Endothelial cell of umbilical vein (primary cell): ENCODE measurements at regions not wholly inside any gene's neighbourhood (a gene's known extent, or its start where the extent isn't known, plus 50 kb on each side); places are given as distances from the start of the nearest gene placed in this dataset.

Experiments used
- BruUV-seq: library from RNA; stranded (reverse); fragments of 400-500 nt; replicated peaks from 2 replicates; lab custom pipeline; 2021; lab: Mats Ljungman, UMichigan
- CTCF ChIA-PET: fragments of 300-600, 350-600 bp; sonication (Branson Sonifier 250); formaldehyde crosslinking; loops from one replicate; lab custom pipeline; 2021; ENCODE audit warnings: antibody characterized with exemption, inconsistent platforms; lab: Charles Lee
- POLR2A ChIA-PET: fragments of 300-600, 350-600 bp; sonication (Branson Sonifier 250); formaldehyde crosslinking; loops from one replicate; lab custom pipeline; 2021; ENCODE audit warnings: antibody characterized with exemption, inconsistent platforms; lab: Charles Lee
- DNase-seq: peaks from one replicate; pipeline ENCODE4 v3.0.0-alpha.2; 2011; ENCODE audit warnings: low read depth, low spot score
- FAIRE-seq: peaks from 2 replicates; lab custom pipeline; 2011; peaks lifted over from hg19 to GRCh38; lab: Jason Lieb, UNC
- H2AFZ ChIP-seq: 2 replicates; pipeline ENCODE4 v1.6.0; 2012; ENCODE audit warnings: low read depth, low read length, control low read depth, inconsistent platforms
- H3K27ac ChIP-seq: 2 replicates; pipeline ENCODE4 v1.5.1; 2011; ENCODE audit warnings: low read depth, mild to moderate bottlenecking, control low read depth, low read length, moderate library complexity; ENCODE audit not compliant: insufficient read depth
- H3K27me3 ChIP-seq, 2 experiments: 2 replicates each; pipeline versions ENCODE4 v1.6.0 to v1.6.1; 2011; ENCODE audit warnings: low read length in 2 of 2, mixed read lengths in 1 of 2; ENCODE audit not compliant: control insufficient read depth in 2 of 2, insufficient read depth in 2 of 2
- H3K36me3 ChIP-seq, 2 experiments: 2 replicates in 1 of 2; 3 replicates in 1 of 2; pipeline ENCODE4 v1.5.1; 2011; ENCODE audit warnings: low read length in 2 of 2, mild to moderate bottlenecking in 1 of 2, moderate library complexity in 1 of 2; ENCODE audit not compliant: control insufficient read depth in 2 of 2, insufficient read depth in 2 of 2; ENCODE audit errors: extremely low read depth in 1 of 2
- H3K4me1 ChIP-seq: 3 replicates; pipeline ENCODE4 v1.5.1; 2011; ENCODE audit warnings: mild to moderate bottlenecking, low read length; ENCODE audit not compliant: control insufficient read depth, insufficient read depth; ENCODE audit errors: extremely low read depth
- H3K4me2 ChIP-seq: 2 replicates; pipeline ENCODE4 v1.6.1; 2011; ENCODE audit warnings: low read length, control low read depth, mixed read lengths; ENCODE audit not compliant: insufficient read depth
- H3K4me3 ChIP-seq, 3 experiments: fragments of 200-600 bp in 1 of 3; sonication (generic), shearing (Covaris generic) in 1 of 3; replicated peaks in 1 of 3; 2 replicates each; pipeline ENCODE4 v1.5.1; 2011 to 2016; ENCODE audit warnings: control low read depth in 3 of 3, low read length in 3 of 3, mild to moderate bottlenecking in 2 of 3, inconsistent platforms in 1 of 3, low read depth in 1 of 3, moderate library complexity in 1 of 3; ENCODE audit not compliant: insufficient read depth in 1 of 3
- H3K79me2 ChIP-seq: 2 replicates; pipeline ENCODE4 v1.6.0; 2012; ENCODE audit warnings: low read length, inconsistent platforms; ENCODE audit not compliant: control insufficient read depth, insufficient read depth
- H3K9ac ChIP-seq: replicated peaks from 2 replicates; pipeline ENCODE3; 2011; ENCODE audit warnings: low read length, control low read depth; ENCODE audit not compliant: insufficient read depth; ENCODE audit errors: extremely low read depth
- H3K9me1 ChIP-seq: replicated peaks from 3 replicates; pipeline ENCODE4 v1.6.0; 2011; ENCODE audit warnings: mild to moderate bottlenecking, low read length; ENCODE audit not compliant: control insufficient read depth, insufficient read depth; ENCODE audit errors: extremely low read depth
- H3K9me3 ChIP-seq: replicated peaks from 2 replicates; pipeline ENCODE4 v1.5.1; 2012; ENCODE audit warnings: low read length, inconsistent platforms; ENCODE audit not compliant: control insufficient read depth, insufficient read depth
- H4K20me1 ChIP-seq: replicated peaks from 2 replicates; pipeline ENCODE3; 2011; ENCODE audit warnings: mild to moderate bottlenecking, low read length; ENCODE audit not compliant: control insufficient read depth, insufficient read depth; ENCODE audit errors: extremely low read depth
- CTCF ChIP-seq, 2 donors: IDR thresholded peaks; 1 replicate in 1 of 2; 2 replicates in 1 of 2; pipeline ENCODE4 v1.5.1; 2011; ENCODE audit warnings: low read length in 2 of 2, mild to moderate bottlenecking in 2 of 2, moderate library complexity in 2 of 2, control low read depth in 1 of 2, inconsistent platforms in 1 of 2, low read depth in 1 of 2; ENCODE audit not compliant: insufficient read depth in 1 of 2; ENCODE audit errors: extremely low read depth in 1 of 2
- EZH2 ChIP-seq: IDR thresholded peaks from 2 replicates; pipeline ENCODE4 v1.6.1; 2012; ENCODE audit warnings: borderline replicate concordance, low read depth, mild to moderate bottlenecking, moderate library complexity, low read length, inconsistent platforms; ENCODE audit not compliant: severe bottlenecking
- FOS ChIP-seq: IDR thresholded peaks from 2 replicates; pipeline ENCODE4 v1.6.1; 2011; ENCODE audit warnings: mild to moderate bottlenecking, low read length, moderate library complexity, borderline replicate concordance; ENCODE audit not compliant: insufficient read depth
- GATA2 ChIP-seq: IDR thresholded peaks from 2 replicates; pipeline ENCODE4 v1.7.0; 2011; ENCODE audit warnings: low read depth, mild to moderate bottlenecking, moderate library complexity, mixed read lengths, low read length; ENCODE audit not compliant: insufficient read length, insufficient read depth
- JUN ChIP-seq: IDR thresholded peaks from 2 replicates; pipeline ENCODE4 v1.6.1; 2011; ENCODE audit warnings: borderline replicate concordance, low read depth; ENCODE audit not compliant: insufficient read length, insufficient read depth
- MAX ChIP-seq: IDR thresholded peaks from 2 replicates; pipeline ENCODE4 v1.6.1; 2011; ENCODE audit not compliant: insufficient read depth, insufficient read length
- MYC ChIP-seq: IDR thresholded peaks from one replicate; pipeline ENCODE4 v1.6.1; 2011; ENCODE audit warnings: mild to moderate bottlenecking, low read depth, low read length
- POLR2A ChIP-seq: IDR thresholded peaks from 2 replicates; pipeline ENCODE4 v1.6.1; 2012; ENCODE audit warnings: low read depth, mild to moderate bottlenecking, control low read depth, low read length
- POLR2AphosphoS5 ChIP-seq: IDR thresholded peaks from 2 replicates; pipeline ENCODE4 v1.6.1; 2012; ENCODE audit warnings: low read depth, mild to moderate bottlenecking, control low read depth, low read length, moderate library complexity; ENCODE audit not compliant: insufficient read depth
- dilution Hi-C: fragments of 300-500 bp; cut with MboI; formaldehyde crosslinking; loops from one replicate; pipeline ENCODE4 v1.15.0; 2019; ENCODE audit warnings: low sequenced_read_pairs; ENCODE audit not compliant: extremely low pct_ligation_motif_present
- intact Hi-C: fragments of 100-400 bp; cut with micrococcal nuclease; formaldehyde crosslinking; loops from one replicate; pipeline ENCODE4 v1.10.0; 2022

- intact Hi-C loops (no loop called here), dilution Hi-C loops (no loop called here)
- no peak for TF ChIP-seq JUN
- TF ChIP-seq EZH2 = no peak
- TF ChIP-seq POLR2A = no peak
- TF ChIP-seq GATA2 = no peak
- no peak for TF ChIP-seq MYC
- no peak for TF ChIP-seq FOS
- no peak for TF ChIP-seq MAX
- TF ChIP-seq POLR2AphosphoS5 = no peak
- no peak for TF ChIP-seq CTCF (IDR thresholded peaks at IDR 0.05; ENCODE audit: extremely low read depth in 1 of 2, insufficient read depth in 1 of 2, low read depth in 1 of 2, low read length in 2 of 2)
- H3K36me3 ChIP-seq = no peaks in the 10 kb centered on the region
- no peak for FAIRE-seq
- no peak overlapping the region for H2AFZ ChIP-seq
- no peaks in the 10 kb centered on the region for H3K4me1 ChIP-seq
- H3K9me3 ChIP-seq = no peaks in the 10 kb centered on the region
- no peaks in the 10 kb centered on the region for H3K9me1 ChIP-seq
- ChIA-PET POLR2A (no interaction called here), CTCF (interaction anchor here (1.5 kb wide), 1 partner anchor 23 kb away, joined by 3 read pairs; no protein-coding TSS in a partner anchor)
- H3K27ac ChIP-seq = no peak overlapping the region
- H3K4me3 ChIP-seq = no peak overlapping the region
- no peak for DNase-seq
- BruUV-seq = no TSS peak
- H3K4me2 ChIP-seq = no peak overlapping the region
- no peaks in the 10 kb centered on the region for H3K79me2 ChIP-seq
- no peak overlapping the region for H3K9ac ChIP-seq
- no peaks in the 10 kb centered on the region for H4K20me1 ChIP-seq
- H3K27me3 ChIP-seq = no peaks in the 10 kb centered on the region
Observed at GRCh38 chr18:68472701-68473295, 242.1 kb downstream of the TMX3 start.
